ENCODE measurements at regions not wholly inside any gene's neighbourhood (a gene's known extent, or its start where the extent isn't known, plus 50 kb on each side); places are given as distances from the start of the nearest gene placed in this dataset.
"Not testable (repeated sequence)": the region's sequence is repeated elsewhere in the genome, so short reads cannot be mapped to it uniquely, and the experiment has no call there.

DNA sequence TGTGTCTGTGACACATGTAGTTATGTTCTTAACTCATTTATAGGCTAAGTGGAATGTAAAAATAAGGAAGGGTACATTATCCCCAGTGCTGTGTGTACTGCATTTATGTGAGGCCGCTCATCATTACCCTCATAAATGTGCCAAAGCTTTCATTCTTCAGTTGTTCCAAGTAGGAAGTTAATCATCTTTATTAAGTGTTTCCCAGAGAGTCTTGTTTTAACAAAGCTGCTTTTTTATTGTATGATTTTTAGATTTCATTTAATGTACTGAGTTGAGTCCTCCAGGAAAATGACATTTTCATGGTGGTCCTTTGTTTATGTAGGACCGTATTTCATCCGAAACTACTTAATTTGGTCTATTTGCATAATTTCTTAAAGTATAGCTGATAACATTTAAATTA is 379.8 kb downstream of the DLEU7 start:
- peak in 1 of 4 donors; percentile 62 for DNase-seq (ENCODE audit: low read depth in 4 of 4, low spot score in 3 of 4)

DNA sequence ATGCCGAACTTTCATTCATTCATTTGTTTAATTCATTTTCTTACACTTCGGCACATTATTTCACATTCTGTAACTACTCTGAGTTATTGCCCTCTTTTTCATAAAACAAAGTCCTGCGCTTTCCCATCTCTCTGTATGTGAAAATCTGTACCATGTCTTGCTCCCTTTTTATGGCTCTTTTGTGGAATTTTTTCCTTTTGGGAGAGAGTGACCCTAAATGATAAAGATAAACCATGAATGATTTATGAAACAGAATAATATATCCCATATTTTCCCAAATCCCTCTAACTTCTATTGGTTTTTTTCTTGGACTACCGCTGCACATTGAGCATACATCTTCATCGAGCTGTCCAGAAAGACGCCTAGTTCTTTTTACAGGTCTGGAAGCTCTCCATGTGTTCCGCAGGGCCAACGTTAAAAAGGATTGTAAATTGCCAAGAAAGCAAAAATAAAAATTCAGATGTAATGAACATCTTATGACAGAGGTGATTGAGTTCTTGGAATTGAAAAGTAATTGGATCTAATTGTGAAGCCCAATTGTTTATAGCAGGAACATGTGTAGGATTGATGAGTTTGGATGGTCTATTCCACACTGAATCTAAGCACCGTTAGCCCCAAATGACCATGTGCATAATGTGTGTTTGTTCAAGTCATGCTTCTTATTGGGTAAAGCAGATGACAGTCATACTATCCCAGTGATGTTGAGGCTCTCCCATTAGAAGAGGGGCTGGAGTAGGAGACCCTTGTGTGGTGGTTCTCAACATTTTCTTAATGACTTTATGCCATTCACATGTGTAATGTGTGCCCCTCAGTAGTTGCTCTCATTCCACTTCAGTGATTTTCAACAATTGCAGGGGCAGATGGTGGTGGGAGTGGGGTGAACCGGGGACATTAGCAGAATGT is 378.9 kb downstream of the DLEU7 start:
- peak in 1 of 4 donors; percentile 49 for DNase-seq (ENCODE audit: low read depth in 4 of 4, low spot score in 3 of 4)

DNA sequence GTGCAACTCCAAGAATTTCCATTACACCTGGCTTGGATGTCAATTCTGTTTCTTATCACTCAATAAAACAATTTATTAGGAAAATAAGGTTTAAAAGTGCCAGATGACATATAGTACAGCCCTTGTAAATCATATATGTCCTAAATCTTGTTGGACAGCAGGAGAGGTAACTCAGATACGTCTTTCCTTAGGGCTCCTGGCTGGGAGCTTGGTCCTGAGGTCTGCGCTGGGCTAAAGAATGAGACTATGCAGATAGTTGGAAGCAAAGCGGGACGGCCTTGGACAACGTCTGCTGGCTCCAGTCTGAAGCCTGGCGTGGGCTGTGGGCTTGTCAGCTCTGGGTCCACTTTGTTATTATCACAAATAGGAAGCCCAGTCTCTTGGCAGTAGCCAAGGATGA is 377.0 kb downstream of the DLEU7 start:
- no peak for DNase-seq (ENCODE audit: low read depth in 4 of 4, low spot score in 3 of 4)

DNA sequence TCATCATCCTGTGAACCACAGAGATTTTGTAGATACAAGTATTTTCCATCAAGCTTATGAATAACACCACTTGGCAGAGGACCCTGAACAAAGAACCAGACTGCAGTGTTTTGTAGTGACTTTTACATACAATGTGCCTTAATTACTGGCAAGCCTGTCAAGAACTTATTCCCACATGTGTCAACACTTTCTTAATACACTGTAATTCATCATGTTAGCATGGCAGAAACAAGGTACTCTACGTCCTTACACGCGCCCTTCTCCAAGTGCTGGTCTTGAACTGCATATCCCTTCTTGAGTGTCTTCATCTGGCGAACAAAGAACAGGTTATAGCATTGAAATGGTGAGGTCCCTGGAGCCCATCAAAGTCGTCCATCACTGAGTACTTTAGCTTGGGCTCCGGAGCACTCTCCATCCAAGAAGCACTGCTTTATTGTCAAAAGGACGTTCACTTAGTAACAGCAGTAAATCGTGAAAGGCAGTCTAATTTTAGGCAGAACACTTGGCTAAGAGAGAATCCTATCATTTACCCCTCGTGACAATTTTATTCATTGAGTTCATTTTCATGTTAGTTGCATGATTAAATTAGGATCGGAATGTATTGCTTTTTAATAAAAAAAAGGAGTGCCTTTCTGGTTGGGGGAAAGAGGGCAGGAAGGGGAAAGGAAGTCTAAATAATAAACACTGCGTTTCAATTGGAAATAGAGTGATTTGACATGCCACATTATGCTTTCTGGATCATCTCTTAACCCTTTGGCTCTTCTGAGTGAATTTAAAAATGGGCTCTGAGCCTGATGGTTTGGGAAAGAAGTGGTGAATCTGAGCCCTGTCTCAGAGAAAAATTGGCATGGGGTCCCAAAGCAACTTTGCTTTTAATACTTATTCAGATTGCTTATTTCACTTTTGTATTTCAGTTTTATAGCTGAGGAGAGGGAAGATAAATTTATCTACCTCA is 376.1 kb downstream of the DLEU7 start:
- DNase-seq (ENCODE audit: low read depth in 4 of 4, low spot score in 3 of 4), result no peak

DNA sequence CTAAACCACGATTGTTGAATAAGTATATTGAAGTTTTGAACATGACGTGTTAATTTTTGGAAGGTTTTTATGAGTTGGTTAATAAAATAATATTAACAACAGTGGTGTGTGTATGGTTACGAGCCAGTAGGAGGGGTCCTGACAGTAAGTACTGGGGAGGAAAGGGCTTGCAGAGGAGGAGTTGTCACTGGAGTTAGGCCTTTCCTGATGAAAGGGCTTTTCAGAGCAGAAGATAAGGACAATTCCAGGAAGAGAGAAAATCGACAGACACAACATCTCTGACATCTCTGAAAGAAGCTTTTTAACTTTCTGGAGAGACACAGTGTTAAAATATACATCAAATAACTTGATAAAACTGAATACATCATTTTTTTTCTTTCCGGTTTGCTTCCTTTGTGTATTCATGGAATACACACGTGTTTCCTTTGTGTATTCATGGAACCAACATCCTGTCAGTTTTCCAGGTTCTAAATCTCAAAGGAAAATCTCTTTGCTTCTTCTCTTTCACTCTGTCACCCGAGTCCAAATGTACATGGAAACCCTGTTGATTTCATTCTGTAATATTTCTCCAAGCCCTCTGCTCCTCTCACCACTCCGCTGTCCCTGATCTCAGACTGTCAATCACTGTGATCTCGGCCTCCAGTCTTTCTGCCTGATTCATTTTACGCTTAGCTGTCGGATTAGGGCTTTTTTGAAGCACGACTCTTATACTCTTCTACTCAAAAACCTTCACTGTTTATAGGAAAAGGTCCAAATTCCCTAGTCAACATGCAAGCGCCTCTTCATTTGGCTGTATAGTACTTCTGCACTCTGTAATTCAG is 374.4 kb downstream of the DLEU7 start:
- no peak for DNase-seq (ENCODE audit: low read depth in 4 of 4, low spot score in 3 of 4)

DNA sequence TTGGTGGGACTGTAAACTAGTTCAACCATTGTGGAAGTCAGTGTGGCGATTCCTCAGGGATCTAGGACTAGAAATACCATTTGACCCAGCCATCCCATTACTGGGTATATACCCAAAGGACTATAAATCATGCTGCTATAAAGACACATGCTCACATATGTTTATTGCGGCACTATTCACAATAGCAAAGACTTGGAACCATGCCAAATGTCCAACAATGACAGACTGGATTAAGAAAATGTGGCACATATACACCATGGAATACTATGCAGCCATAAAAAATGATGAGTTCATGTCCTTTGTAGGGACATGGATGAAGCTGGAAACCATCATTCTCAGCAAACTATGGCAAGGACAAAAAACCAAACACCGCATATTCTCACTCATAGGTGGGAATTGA is 370.4 kb downstream of the DLEU7 start:
- not testable (repeated sequence) for DNase-seq (ENCODE audit: low read depth in 4 of 4, low spot score in 3 of 4)

DNA sequence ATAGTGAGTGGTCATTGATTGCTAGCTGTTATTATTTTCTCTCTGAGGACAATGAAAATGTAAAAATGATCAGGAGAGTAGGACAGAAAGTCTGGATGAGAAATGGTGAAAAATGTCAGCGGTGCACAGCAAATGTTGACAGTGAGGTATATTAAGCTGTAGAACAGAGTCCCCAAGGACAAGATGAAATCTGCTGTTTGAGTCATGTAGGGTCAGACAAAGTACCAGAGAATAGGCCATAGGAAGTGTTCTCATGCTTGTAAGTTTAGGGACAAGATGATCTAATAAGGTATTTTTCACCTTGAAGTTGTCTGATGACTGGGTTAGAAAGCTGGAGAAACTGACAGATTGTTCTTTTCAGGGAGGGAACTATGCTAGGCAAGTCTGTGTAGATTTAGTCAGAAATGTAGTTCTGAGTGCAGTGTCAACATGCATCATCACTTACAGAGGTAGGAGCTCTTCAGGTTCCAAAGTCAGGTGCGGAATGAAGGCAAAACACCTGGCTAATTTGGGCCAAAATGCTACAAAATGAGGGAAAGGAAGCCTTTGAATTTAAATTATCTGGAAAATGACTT is 369.3 kb downstream of the DLEU7 start:
- DNase-seq (ENCODE audit: low read depth in 4 of 4, low spot score in 3 of 4), result no peak

- DNase-seq (ENCODE audit: low read depth in 4 of 4, low spot score in 3 of 4), result no peak
Measured at GRCh38 chr13:50476577-50477285, 366.8 kb downstream of the DLEU7 start.

DNA sequence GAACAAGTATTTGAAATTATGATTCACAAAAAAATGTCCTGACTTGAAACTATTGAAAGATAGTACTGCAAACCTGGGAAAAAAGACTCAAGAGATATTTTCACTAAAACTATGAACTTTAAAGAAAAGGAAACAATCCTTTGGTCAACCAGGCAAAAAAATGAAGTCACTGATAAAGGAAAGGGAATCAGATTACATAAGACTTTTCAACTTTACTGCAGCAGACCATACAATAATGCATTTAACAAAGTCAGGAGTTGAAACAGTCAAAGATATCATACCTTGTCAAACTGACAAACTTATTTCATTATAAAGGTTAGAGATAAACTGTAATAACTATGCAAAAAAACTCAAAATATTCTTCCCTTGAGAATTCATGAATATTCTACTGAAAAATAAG is 361.6 kb downstream of the DLEU7 start:
- DNase-seq (ENCODE audit: low read depth in 4 of 4, low spot score in 3 of 4), result no peak

- DNase-seq (ENCODE audit: low read depth in 4 of 4, low spot score in 3 of 4), result no peak
Measured at GRCh38 chr13:50483416-50483815, 360.1 kb downstream of the DLEU7 start.

DNA sequence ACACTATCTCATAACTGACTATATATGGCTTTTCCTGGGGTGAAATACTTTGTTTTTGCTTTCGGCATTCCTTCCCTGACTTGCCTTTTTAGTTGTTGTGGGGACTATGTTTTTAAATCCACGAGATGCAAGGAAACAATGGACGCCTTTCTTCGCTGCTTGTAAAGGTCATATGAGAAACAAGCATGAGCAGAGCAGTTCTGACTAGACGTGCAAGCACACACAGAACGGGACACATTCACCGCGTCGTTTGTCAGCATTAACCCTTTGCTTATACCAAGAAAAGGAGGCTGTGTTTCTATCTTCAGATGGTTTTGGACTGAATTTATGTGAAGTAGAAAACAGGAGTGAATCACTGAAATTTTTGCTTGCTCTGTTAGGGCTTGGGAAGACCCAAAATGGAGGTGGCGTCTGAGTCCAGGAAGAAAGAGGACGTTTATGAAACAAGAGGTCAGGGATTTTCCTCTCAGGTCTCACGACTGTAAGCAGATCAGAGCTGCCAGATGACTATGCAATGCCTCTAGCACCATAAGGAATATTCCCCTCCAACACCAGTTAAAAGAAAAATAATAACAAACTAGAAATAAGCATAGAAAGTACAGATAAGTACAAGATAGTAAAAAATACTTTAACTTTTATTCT is 358.9 kb downstream of the DLEU7 start:
- DNase-seq (ENCODE audit: low read depth in 4 of 4, low spot score in 3 of 4), result no peak

- DNase-seq (ENCODE audit: low read depth in 4 of 4, low spot score in 3 of 4), result no peak
Measured at GRCh38 chr13:50485979-50486935, 357.2 kb downstream of the DLEU7 start.

- DNase-seq (ENCODE audit: low read depth in 4 of 4, low spot score in 3 of 4), result no peak
Measured at GRCh38 chr13:50493683-50494082, 349.8 kb downstream of the DLEU7 start.

GRCh38 chr13:50494138-50494537 is 349.4 kb downstream of the DLEU7 start:
- no peak for DNase-seq (ENCODE audit: low read depth in 4 of 4, low spot score in 3 of 4)

GRCh38 chr13:50503212-50503611 is 340.3 kb downstream of the DLEU7 start:
- not testable (repeated sequence) for DNase-seq (ENCODE audit: low read depth in 4 of 4, low spot score in 3 of 4)

DNA sequence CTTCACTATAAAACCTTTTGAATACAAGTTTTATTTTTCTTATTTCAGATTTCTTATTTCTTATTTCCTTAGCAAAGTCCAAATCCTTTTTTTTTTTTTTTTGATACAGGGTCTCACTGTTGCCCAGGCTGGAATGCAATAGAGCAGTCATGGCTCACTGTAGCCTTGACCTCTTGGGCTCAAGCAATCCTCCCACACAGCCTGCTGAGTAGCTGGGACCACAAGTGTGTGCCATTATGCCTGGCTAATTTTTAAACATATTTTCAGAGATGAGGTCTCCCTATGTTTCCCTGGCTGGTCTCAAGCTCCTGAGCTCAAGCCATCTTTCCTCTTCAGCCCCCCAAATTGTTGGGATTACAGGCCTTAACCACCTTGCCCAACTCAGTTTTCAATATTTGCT is 334.3 kb downstream of the DLEU7 start:
- DNase-seq (ENCODE audit: low read depth in 4 of 4, low spot score in 3 of 4), result no peak

DNA sequence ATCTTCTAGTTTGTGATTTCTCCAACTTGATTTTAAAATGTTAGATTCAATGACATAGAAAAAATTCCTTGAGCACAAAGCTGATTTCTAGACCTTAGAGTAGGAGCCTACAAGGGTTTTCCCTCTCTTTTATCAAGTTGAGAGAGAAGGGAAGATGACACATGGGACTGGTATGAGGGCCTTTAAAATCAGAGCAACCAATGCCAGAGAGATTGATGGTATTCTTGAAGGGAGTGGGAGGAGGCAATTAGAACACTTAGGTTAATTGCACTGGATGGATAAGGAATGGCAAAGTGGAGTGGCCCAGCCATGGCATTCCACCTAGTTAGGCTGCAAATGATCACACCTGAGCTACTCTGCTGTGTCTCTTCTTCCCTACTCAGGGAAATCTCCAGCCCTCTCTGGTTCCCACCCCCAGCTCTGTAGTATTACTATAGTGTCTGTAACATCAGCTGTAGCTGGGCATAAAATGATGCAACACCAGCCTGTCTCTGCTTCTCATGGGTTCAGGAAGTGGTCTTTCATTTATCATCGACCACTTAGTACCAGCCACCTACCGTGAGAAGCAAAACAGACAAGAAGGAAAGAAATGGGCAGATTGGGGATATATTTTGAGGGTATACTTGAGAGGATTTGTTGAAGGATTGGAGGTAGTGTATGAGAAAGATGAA is 333.6 kb downstream of the DLEU7 start:
- DNase-seq (ENCODE audit: low read depth in 4 of 4, low spot score in 3 of 4), result no peak
